Memory B cell (primary cell): ENCODE measurements at regions not wholly inside any gene's neighbourhood (a gene's known extent, or its start where the extent isn't known, plus 50 kb on each side); places are given as distances from the start of the nearest gene placed in this dataset.

ENCODE experiments used
- ATAC-seq: fragments of 150-1000 bp; cut with Tn5 transposase; 2 replicates; pipeline ENCODE4 v1.10.0; 2021; ENCODE audit warnings: low read depth, mild to moderate bottlenecking, moderate library complexity
- DNase-seq, 2 donors: peaks; one replicate each; pipeline ENCODE4 v3.0.0; 2022; ENCODE audit warnings: low spot score in 2 of 2
- H3K27ac Mint-ChIP-seq: one replicate; pipeline ENCODE4 v1.8.0; 2022; ENCODE audit warnings: mild to moderate bottlenecking, moderate library complexity, mixed read lengths
- H3K27me3 Mint-ChIP-seq: one replicate; pipeline ENCODE4 v1.8.0; 2022; ENCODE audit warnings: mixed read lengths
- H3K36me3 Mint-ChIP-seq: one replicate; pipeline ENCODE4 v1.8.0; 2022; ENCODE audit warnings: mild to moderate bottlenecking, mixed read lengths
- H3K4me1 Mint-ChIP-seq: one replicate; pipeline ENCODE4 v1.8.0; 2022; ENCODE audit warnings: mixed read lengths
- H3K4me3 Mint-ChIP-seq: one replicate; pipeline ENCODE4 v1.8.0; 2022; ENCODE audit warnings: mild to moderate bottlenecking, moderate library complexity, mixed read lengths
- H3K9me3 Mint-ChIP-seq: one replicate; pipeline ENCODE4 v1.8.0; 2022; ENCODE audit warnings: mixed read lengths

GRCh38 chr11:45597097-45597496 lies 68.3 kb downstream of the CHST1 start:
- H3K9me3 Mint-ChIP-seq = peaks cover 5% of the 10 kb centered on the region

GRCh38 chr11:45596571-45596970 lies 68.9 kb downstream of the CHST1 start:
- Mint-ChIP-seq H3K27me3 (peaks cover 9% of the 10 kb centered on the region), H3K4me1 (no peaks in the 10 kb centered on the region), H3K27ac (no peak overlapping the region), H3K4me3 (no peak overlapping the region), H3K36me3 (no peaks in the 10 kb centered on the region), H3K9me3 (peaks cover 3% of the 10 kb centered on the region)
- DNase-seq (no peak), ATAC-seq (no peak)

More at GRCh38 chr11:45597097-45597496, 68.3 kb downstream of the CHST1 start:
- Mint-ChIP-seq H3K27ac (no peak overlapping the region), H3K4me3 (no peak overlapping the region), H3K4me1 (no peaks in the 10 kb centered on the region), H3K36me3 (no peaks in the 10 kb centered on the region), H3K27me3 (peaks cover 9% of the 10 kb centered on the region)
- no peak for DNase-seq
- no peak for ATAC-seq

- no peak overlapping the region for H3K27ac Mint-ChIP-seq
- H3K27me3 Mint-ChIP-seq = peaks cover 5% of the 10 kb centered on the region
- DNase-seq = no peak
- no peaks in the 10 kb centered on the region for H3K4me1 Mint-ChIP-seq
- no peak overlapping the region for H3K4me3 Mint-ChIP-seq
- no peaks in the 10 kb centered on the region for H3K9me3 Mint-ChIP-seq
- ATAC-seq = no peak
- no peaks in the 10 kb centered on the region for H3K36me3 Mint-ChIP-seq
Measured at GRCh38 chr11:45593992-45594391, 71.4 kb downstream of the CHST1 start.

- ATAC-seq (no peak), DNase-seq (no peak)
- H3K4me1 Mint-ChIP-seq = no peaks in the 10 kb centered on the region
- H3K27ac Mint-ChIP-seq = no peak overlapping the region
- no peaks in the 10 kb centered on the region for H3K9me3 Mint-ChIP-seq
- peaks cover 8% of the 10 kb centered on the region for H3K27me3 Mint-ChIP-seq
- no peaks in the 10 kb centered on the region for H3K36me3 Mint-ChIP-seq
- no peak overlapping the region for H3K4me3 Mint-ChIP-seq
Measured at GRCh38 chr11:45592636-45593035, 72.8 kb downstream of the CHST1 start.

GRCh38 chr11:45590743-45591142 lies 74.7 kb downstream of the CHST1 start:
- H3K4me3 Mint-ChIP-seq = no peak overlapping the region
- no peaks in the 10 kb centered on the region for H3K9me3 Mint-ChIP-seq
- H3K36me3 Mint-ChIP-seq = no peaks in the 10 kb centered on the region
- no peak for ATAC-seq
- no peaks in the 10 kb centered on the region for H3K4me1 Mint-ChIP-seq
- H3K27me3 Mint-ChIP-seq = peaks cover 11% of the 10 kb centered on the region
- DNase-seq = no peak
- no peak overlapping the region for H3K27ac Mint-ChIP-seq

- DNase-seq (no peak), ATAC-seq (no peak)
- H3K9me3 Mint-ChIP-seq = no peaks in the 10 kb centered on the region
- H3K27ac Mint-ChIP-seq = no peak overlapping the region
- no peaks in the 10 kb centered on the region for H3K4me1 Mint-ChIP-seq
- no peak overlapping the region for H3K4me3 Mint-ChIP-seq
- no peaks in the 10 kb centered on the region for H3K36me3 Mint-ChIP-seq
- peaks cover 28% of the 10 kb centered on the region for H3K27me3 Mint-ChIP-seq
Measured at GRCh38 chr11:45585205-45585604, 80.2 kb downstream of the CHST1 start.

- Mint-ChIP-seq H3K4me3 (no peak overlapping the region), H3K27ac (no peak overlapping the region), H3K9me3 (no peaks in the 10 kb centered on the region), H3K36me3 (no peaks in the 10 kb centered on the region), H3K27me3 (peaks cover 31% of the 10 kb centered on the region), H3K4me1 (no peaks in the 10 kb centered on the region)
- DNase-seq (no peak), ATAC-seq (no peak)
Measured at GRCh38 chr11:45583981-45584566, 81.3 kb downstream of the CHST1 start.

- Mint-ChIP-seq H3K27me3 (peaks cover 30% of the 10 kb centered on the region), H3K36me3 (no peaks in the 10 kb centered on the region), H3K27ac (no peak overlapping the region), H3K4me3 (no peak overlapping the region), H3K9me3 (no peaks in the 10 kb centered on the region), H3K4me1 (no peaks in the 10 kb centered on the region)
- DNase-seq = no peak
- no peak for ATAC-seq
Measured at GRCh38 chr11:45580399-45580798, 85.0 kb downstream of the CHST1 start.

- no peak overlapping the region for H3K27ac Mint-ChIP-seq
- no peaks in the 10 kb centered on the region for H3K9me3 Mint-ChIP-seq
- no peaks in the 10 kb centered on the region for H3K36me3 Mint-ChIP-seq
- peaks cover 23% of the 10 kb centered on the region for H3K27me3 Mint-ChIP-seq
- no peaks in the 10 kb centered on the region for H3K4me1 Mint-ChIP-seq
- no peak overlapping the region for H3K4me3 Mint-ChIP-seq
- no peak for ATAC-seq
- DNase-seq = no peak
Measured at GRCh38 chr11:45578316-45578715, 87.1 kb downstream of the CHST1 start.

- Mint-ChIP-seq H3K4me1 (no peaks in the 10 kb centered on the region), H3K27me3 (peaks cover 23% of the 10 kb centered on the region), H3K4me3 (no peak overlapping the region), H3K9me3 (no peaks in the 10 kb centered on the region), H3K36me3 (no peaks in the 10 kb centered on the region), H3K27ac (no peak overlapping the region)
- ATAC-seq (no peak), DNase-seq (no peak)
Measured at GRCh38 chr11:45577752-45578151, 87.7 kb downstream of the CHST1 start.

- no peaks in the 10 kb centered on the region for H3K36me3 Mint-ChIP-seq
- H3K27me3 Mint-ChIP-seq = peaks cover 20% of the 10 kb centered on the region
- ATAC-seq (no peak), DNase-seq (no peak)
- H3K4me3 Mint-ChIP-seq = no peak overlapping the region
- H3K9me3 Mint-ChIP-seq = no peaks in the 10 kb centered on the region
- H3K4me1 Mint-ChIP-seq = no peaks in the 10 kb centered on the region
- no peak overlapping the region for H3K27ac Mint-ChIP-seq
Measured at GRCh38 chr11:45576461-45577215, 88.8 kb downstream of the CHST1 start.

GRCh38 chr11:45573728-45574127 lies 91.7 kb downstream of the CHST1 start:
- H3K27me3 Mint-ChIP-seq = peaks cover 14% of the 10 kb centered on the region
- H3K4me3 Mint-ChIP-seq = no peak overlapping the region
- no peaks in the 10 kb centered on the region for H3K9me3 Mint-ChIP-seq
- ATAC-seq (no peak), DNase-seq (no peak)
- H3K36me3 Mint-ChIP-seq = no peaks in the 10 kb centered on the region
- no peak overlapping the region for H3K27ac Mint-ChIP-seq
- no peaks in the 10 kb centered on the region for H3K4me1 Mint-ChIP-seq

- H3K27ac Mint-ChIP-seq = no peak overlapping the region
- H3K27me3 Mint-ChIP-seq = peaks cover 14% of the 10 kb centered on the region
- no peaks in the 10 kb centered on the region for H3K36me3 Mint-ChIP-seq
- no peaks in the 10 kb centered on the region for H3K9me3 Mint-ChIP-seq
- no peaks in the 10 kb centered on the region for H3K4me1 Mint-ChIP-seq
- no peak overlapping the region for H3K4me3 Mint-ChIP-seq
- no peak for DNase-seq
- ATAC-seq = no peak
Measured at GRCh38 chr11:45572354-45573123, 92.9 kb downstream of the CHST1 start.

GRCh38 chr11:45569776-45570175 lies 95.6 kb downstream of the CHST1 start:
- H3K4me3 Mint-ChIP-seq = no peak overlapping the region
- H3K9me3 Mint-ChIP-seq = no peaks in the 10 kb centered on the region
- no peaks in the 10 kb centered on the region for H3K36me3 Mint-ChIP-seq
- H3K27ac Mint-ChIP-seq = no peak overlapping the region
- H3K27me3 Mint-ChIP-seq = peaks cover 9% of the 10 kb centered on the region
- ATAC-seq = no peak
- H3K4me1 Mint-ChIP-seq = no peaks in the 10 kb centered on the region
- DNase-seq = no peak
